Fibroblast of pulmonary artery (primary cell): ENCODE measurements at regions not wholly inside any gene's neighbourhood (a gene's known extent, or its start where the extent isn't known, plus 50 kb on each side); places are given as distances from the start of the nearest gene placed in this dataset.

Experiments
- DNase-seq: peaks from one replicate; pipeline ENCODE4 v3.0.0-alpha.2; 2010; ENCODE audit warnings: low read depth
- H3K4me3 ChIP-seq: replicated peaks from 2 replicates; pipeline ENCODE4 v1.5.1; 2011; ENCODE audit warnings: low read depth, mild to moderate bottlenecking, control low read depth, low read length, moderate library complexity
- CTCF ChIP-seq: IDR thresholded peaks from 2 replicates; pipeline ENCODE4 v1.5.1; 2011; ENCODE audit warnings: mild to moderate bottlenecking, control low read depth, low read length, inconsistent platforms; ENCODE audit errors: missing control alignments

GRCh38 chr2:181170256-181170655, 189.9 kb downstream of the UBE2E3 start:
- H3K4me3 ChIP-seq = no peak overlapping the region
- DNase-seq = no peak
- no peak for TF ChIP-seq CTCF

- no peak overlapping the region for H3K4me3 ChIP-seq
- no peak for TF ChIP-seq CTCF
- DNase-seq = no peak
These were observed 192.3 kb downstream of the UBE2E3 start for GRCh38 chr2:181172676-181173075.

GRCh38 chr2:181174611-181175580, 194.5 kb downstream of the UBE2E3 start:
- H3K4me3 ChIP-seq = no peak overlapping the region
- DNase-seq = peak; percentile 26
- no peak for TF ChIP-seq CTCF

- TF ChIP-seq CTCF = no peak
- H3K4me3 ChIP-seq = no peak overlapping the region
- DNase-seq = no peak
These were observed 196.1 kb downstream of the UBE2E3 start for GRCh38 chr2:181176540-181176939.

- H3K4me3 ChIP-seq = no peak overlapping the region
- DNase-seq = no peak
- no peak for TF ChIP-seq CTCF
These were observed 197.0 kb downstream of the UBE2E3 start for GRCh38 chr2:181177376-181177775.

DNA sequence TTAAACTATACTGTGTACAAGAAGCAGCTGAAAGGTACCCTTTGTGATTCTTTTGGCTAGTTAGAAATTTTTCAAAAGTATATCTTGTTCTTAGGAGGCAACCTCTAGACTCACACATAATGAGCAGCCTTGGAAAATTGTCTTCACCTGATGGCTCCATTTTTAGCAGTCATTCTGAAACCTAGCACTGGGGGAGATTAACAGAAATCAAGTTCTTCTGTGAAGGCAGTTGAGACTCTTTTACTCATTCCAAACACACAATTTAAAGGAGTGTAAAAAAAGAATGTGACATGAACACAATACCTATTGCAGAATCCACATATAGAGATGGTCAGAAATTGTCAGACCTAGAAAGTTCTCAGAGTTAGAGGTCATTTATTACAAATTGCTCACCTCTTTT, 197.7 kb downstream of the UBE2E3 start:
- no peak overlapping the region for H3K4me3 ChIP-seq
- DNase-seq = no peak
- no peak for TF ChIP-seq CTCF

DNA sequence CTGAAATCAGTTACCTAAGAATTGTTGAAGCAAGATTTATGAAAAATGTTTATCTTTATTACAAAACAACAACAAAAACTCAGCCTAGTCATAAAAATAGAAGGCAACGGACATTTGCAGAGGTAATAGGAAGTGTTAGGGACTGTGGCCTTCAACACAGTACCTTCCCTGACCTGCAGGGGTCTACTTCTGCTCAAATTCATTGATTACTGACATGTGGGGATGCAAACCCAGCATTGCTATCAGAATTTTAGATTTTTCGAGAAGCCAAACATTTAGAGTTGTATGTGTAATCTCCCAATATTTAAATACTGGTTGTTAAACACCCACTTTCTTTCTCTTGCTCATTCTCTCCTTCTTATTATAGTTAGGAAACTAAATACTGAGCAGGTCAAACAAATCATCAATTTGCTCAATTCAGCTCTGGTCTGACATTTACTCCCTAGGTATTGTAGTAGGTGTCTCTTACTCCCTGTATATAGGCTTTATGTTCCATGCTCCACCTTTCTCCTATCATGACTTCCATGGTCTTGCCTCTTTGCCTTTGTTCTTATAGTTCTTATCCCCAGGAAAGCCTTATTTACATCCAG, 198.5 kb downstream of the UBE2E3 start:
- peak; percentile 30 for TF ChIP-seq CTCF
- no peak overlapping the region for H3K4me3 ChIP-seq
- DNase-seq = no peak
